ENCODE measurements at regions not wholly inside any gene's neighbourhood (a gene's known extent, or its start where the extent isn't known, plus 50 kb on each side); places are given as distances from the start of the nearest gene placed in this dataset.
"Not testable (repeated sequence)": the region's sequence is repeated elsewhere in the genome, so short reads cannot be mapped to it uniquely, and the experiment has no call there.

GRCh38 chr4:27343411-27343810 lies 482.8 kb downstream of the STIM2 start:
- no peak overlapping the region for H3K4me3 ChIP-seq (ENCODE audit: low read depth, low read length)

- no peak overlapping the region for H3K4me3 ChIP-seq (ENCODE audit: low read depth, low read length)
Measured at GRCh38 chr4:27350161-27350560, 489.5 kb downstream of the STIM2 start.

- no peak overlapping the region for H3K4me3 ChIP-seq (ENCODE audit: low read depth, low read length)
Measured at GRCh38 chr4:27357283-27357682, 496.6 kb downstream of the STIM2 start.

- no peak overlapping the region for H3K4me3 ChIP-seq (ENCODE audit: low read depth, low read length)
Measured at GRCh38 chr4:27358269-27358668, 497.6 kb downstream of the STIM2 start.

GRCh38 chr4:27360131-27360530 lies 499.5 kb downstream of the STIM2 start:
- no peak overlapping the region for H3K4me3 ChIP-seq (ENCODE audit: low read depth, low read length)

GRCh38 chr4:27360790-27361267 lies 500.2 kb downstream of the STIM2 start:
- H3K4me3 ChIP-seq (ENCODE audit: low read depth, low read length): no peak overlapping the region

- H3K4me3 ChIP-seq (ENCODE audit: low read depth, low read length): no peak overlapping the region
Measured at GRCh38 chr4:27364509-27364908, 503.9 kb downstream of the STIM2 start.

- H3K4me3 ChIP-seq (ENCODE audit: low read depth, low read length): no peak overlapping the region
Measured at GRCh38 chr4:27366104-27366823, 505.6 kb downstream of the STIM2 start.

- H3K4me3 ChIP-seq (ENCODE audit: low read depth, low read length): no peak overlapping the region
Measured at GRCh38 chr4:27368781-27369180, 508.1 kb downstream of the STIM2 start.

GRCh38 chr4:27381815-27382214 lies 521.2 kb downstream of the STIM2 start:
- no peak overlapping the region for H3K4me3 ChIP-seq (ENCODE audit: low read depth, low read length)

GRCh38 chr4:27387711-27388110 lies 527.1 kb downstream of the STIM2 start:
- H3K4me3 ChIP-seq (ENCODE audit: low read depth, low read length): no peak overlapping the region

- H3K4me3 ChIP-seq (ENCODE audit: low read depth, low read length): no peak overlapping the region
Measured at GRCh38 chr4:27397886-27398285, 537.2 kb downstream of the STIM2 start.

- no peak overlapping the region for H3K4me3 ChIP-seq (ENCODE audit: low read depth, low read length)
Measured at GRCh38 chr4:27398631-27399310, 538.1 kb downstream of the STIM2 start.

- no peak overlapping the region for H3K4me3 ChIP-seq (ENCODE audit: low read depth, low read length)
Measured at GRCh38 chr4:27407616-27408015, 547.0 kb downstream of the STIM2 start.

- no peak overlapping the region for H3K4me3 ChIP-seq (ENCODE audit: low read depth, low read length)
Measured at GRCh38 chr4:27412613-27413012, 552.0 kb downstream of the STIM2 start.

GRCh38 chr4:27414887-27415731 lies 554.5 kb downstream of the STIM2 start:
- H3K4me3 ChIP-seq (ENCODE audit: low read depth, low read length): no peak overlapping the region

GRCh38 chr4:27428661-27429060 lies 568.0 kb downstream of the STIM2 start:
- no peak overlapping the region for H3K4me3 ChIP-seq (ENCODE audit: low read depth, low read length)

- H3K4me3 ChIP-seq (ENCODE audit: low read depth, low read length): no peak overlapping the region
Measured at GRCh38 chr4:27429364-27429871, 568.8 kb downstream of the STIM2 start.

GRCh38 chr4:27442146-27442545 lies 581.5 kb downstream of the STIM2 start:
- no peak overlapping the region for H3K4me3 ChIP-seq (ENCODE audit: low read depth, low read length)

GRCh38 chr4:27442661-27443060 lies 582.0 kb downstream of the STIM2 start:
- H3K4me3 ChIP-seq (ENCODE audit: low read depth, low read length): not testable (repeated sequence)

GRCh38 chr4:27463816-27464215 lies 603.2 kb downstream of the STIM2 start:
- H3K4me3 ChIP-seq (ENCODE audit: low read depth, low read length): no peak overlapping the region
